Activated CD8-positive, alpha-beta T cell treated with anti-CD3 and anti-CD28 coated beads for 36 hours (primary cell): ENCODE measurements at regions not wholly inside any gene's neighbourhood (a gene's known extent, or its start where the extent isn't known, plus 50 kb on each side); places are given as distances from the start of the nearest gene placed in this dataset.

Experiments used
- ATAC-seq: fragments of 200-7000 bp; cut with Tn5 transposase; one replicate; pipeline ENCODE4 v1.10.0; 2021; ENCODE audit warnings: mild to moderate bottlenecking, moderate library complexity
- CTCF ChIA-PET: fragments of 350-600 bp; sonication (Branson Sonifier 250); formaldehyde crosslinking; loops from one replicate; lab custom pipeline; 2021; ENCODE audit warnings: antibody characterized with exemption; lab: Charles Lee
- POLR2A ChIA-PET: fragments of 350-600 bp; sonication (Branson Sonifier 250); formaldehyde crosslinking; loops from one replicate; lab custom pipeline; 2021; ENCODE audit warnings: antibody characterized with exemption; lab: Charles Lee
- DNase-seq: peaks from one replicate; pipeline ENCODE4 v3.0.0-alpha.2; 2020
- H3K27ac Mint-ChIP-seq: one replicate; pipeline ENCODE4 v1.8.0; 2021; ENCODE audit warnings: mild to moderate bottlenecking, mixed read lengths
- H3K27me3 Mint-ChIP-seq: one replicate; pipeline ENCODE4 v1.8.0; 2021; ENCODE audit warnings: mixed read lengths
- H3K36me3 Mint-ChIP-seq: one replicate; pipeline ENCODE4 v1.8.0; 2021; ENCODE audit warnings: low read depth, mixed read lengths
- H3K4me1 Mint-ChIP-seq: one replicate; pipeline ENCODE4 v1.8.0; 2021; ENCODE audit warnings: low read depth, mixed read lengths
- H3K4me3 Mint-ChIP-seq: one replicate; pipeline ENCODE4 v1.8.0; 2021; ENCODE audit warnings: mild to moderate bottlenecking, moderate library complexity, mixed read lengths
- H3K9me3 Mint-ChIP-seq: one replicate; pipeline ENCODE4 v1.8.0; 2021; ENCODE audit warnings: mixed read lengths
- intact Hi-C: fragments of 100-400 bp; cut with micrococcal nuclease; formaldehyde crosslinking; loops from one replicate; pipeline ENCODE4 v1.10.0; 2022
- TF ChIP-seq, protein P1 (sequence below): fragments of 200-600 bp; IDR thresholded peaks from one replicate; pipeline ENCODE4 v1.8.0; 2022; ENCODE audit warnings: antibody characterized with exemption, mild to moderate bottlenecking

DNA sequence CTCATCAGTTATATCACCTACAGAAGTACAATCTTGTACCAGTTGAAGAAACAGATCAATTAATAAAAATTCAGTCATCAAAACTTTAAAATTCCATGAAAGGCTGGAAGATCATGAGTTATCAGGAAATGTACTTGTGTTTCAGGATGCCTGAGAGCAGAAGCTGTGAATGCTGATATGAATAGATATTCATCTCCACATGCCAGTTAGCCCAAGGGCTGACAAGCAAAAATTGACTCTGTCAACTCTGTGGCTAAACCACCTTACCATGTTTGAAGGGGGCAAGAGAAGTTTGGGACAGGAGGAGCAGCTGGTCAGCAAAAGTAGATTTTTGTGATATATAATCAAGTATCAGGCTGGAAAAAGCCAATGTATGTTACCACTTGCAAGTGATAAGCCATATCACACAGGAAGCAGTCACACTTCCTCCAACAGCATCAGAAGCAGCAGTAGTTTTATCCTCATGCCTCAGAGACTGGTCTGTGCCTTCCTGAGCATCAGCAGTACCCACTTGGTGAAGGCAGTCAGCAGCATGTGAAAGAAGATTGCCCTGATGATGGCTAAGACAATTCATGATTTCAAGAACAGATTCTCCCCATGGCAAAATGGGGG, 328.2 kb upstream of the CNTNAP5 start:
- peaks cover 2% of the 10 kb centered on the region for H3K9me3 Mint-ChIP-seq
- H3K27ac Mint-ChIP-seq: no peak overlapping the region
- CTCF ChIA-PET: no interaction called here
- no peaks in the 10 kb centered on the region for H3K27me3 Mint-ChIP-seq
- no peak overlapping the region for H3K4me3 Mint-ChIP-seq
- POLR2A ChIA-PET: no interaction called here
- TF ChIP-seq, protein P1, sequence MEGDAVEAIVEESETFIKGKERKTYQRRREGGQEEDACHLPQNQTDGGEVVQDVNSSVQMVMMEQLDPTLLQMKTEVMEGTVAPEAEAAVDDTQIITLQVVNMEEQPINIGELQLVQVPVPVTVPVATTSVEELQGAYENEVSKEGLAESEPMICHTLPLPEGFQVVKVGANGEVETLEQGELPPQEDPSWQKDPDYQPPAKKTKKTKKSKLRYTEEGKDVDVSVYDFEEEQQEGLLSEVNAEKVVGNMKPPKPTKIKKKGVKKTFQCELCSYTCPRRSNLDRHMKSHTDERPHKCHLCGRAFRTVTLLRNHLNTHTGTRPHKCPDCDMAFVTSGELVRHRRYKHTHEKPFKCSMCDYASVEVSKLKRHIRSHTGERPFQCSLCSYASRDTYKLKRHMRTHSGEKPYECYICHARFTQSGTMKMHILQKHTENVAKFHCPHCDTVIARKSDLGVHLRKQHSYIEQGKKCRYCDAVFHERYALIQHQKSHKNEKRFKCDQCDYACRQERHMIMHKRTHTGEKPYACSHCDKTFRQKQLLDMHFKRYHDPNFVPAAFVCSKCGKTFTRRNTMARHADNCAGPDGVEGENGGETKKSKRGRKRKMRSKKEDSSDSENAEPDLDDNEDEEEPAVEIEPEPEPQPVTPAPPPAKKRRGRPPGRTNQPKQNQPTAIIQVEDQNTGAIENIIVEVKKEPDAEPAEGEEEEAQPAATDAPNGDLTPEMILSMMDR: no peak
- H3K4me1 Mint-ChIP-seq: no peaks in the 10 kb centered on the region
- intact Hi-C loops: no loop called here
- DNase-seq (no peak), ATAC-seq (no peak)
- H3K36me3 Mint-ChIP-seq: no peaks in the 10 kb centered on the region

DNA sequence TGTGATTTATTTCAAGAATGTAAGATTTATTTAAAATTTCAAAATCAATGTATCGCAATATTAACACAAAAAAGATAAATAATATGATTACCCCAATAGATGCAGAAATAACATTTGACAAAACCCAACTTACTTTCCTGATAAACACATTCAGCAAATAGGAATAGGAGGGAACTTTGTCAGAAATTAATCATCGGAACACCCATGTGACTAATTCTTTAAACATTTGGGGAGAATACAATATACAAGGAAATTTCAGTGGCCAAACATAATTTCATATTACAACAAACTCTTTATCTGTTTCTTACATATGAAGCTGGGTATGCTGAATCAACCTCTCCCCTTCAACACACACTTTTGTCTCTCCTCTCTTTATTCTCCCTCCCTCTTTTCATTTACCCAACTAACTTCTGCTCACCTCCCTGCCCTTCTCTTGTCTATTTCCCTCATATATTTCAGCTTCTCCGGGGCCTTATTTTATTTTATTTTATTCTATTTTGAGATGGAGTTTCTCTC, 309.6 kb upstream of the CNTNAP5 start:
- Mint-ChIP-seq H3K9me3 (peaks cover 9% of the 10 kb centered on the region), H3K4me3 (no peak overlapping the region), H3K36me3 (no peaks in the 10 kb centered on the region), H3K4me1 (no peaks in the 10 kb centered on the region), H3K27me3 (no peaks in the 10 kb centered on the region), H3K27ac (no peak overlapping the region)
- CTCF ChIA-PET: no interaction called here
- DNase-seq (no peak), ATAC-seq (no peak)
- POLR2A ChIA-PET: no interaction called here
- TF ChIP-seq, protein P1: no peak
- intact Hi-C loops: no loop called here

DNA sequence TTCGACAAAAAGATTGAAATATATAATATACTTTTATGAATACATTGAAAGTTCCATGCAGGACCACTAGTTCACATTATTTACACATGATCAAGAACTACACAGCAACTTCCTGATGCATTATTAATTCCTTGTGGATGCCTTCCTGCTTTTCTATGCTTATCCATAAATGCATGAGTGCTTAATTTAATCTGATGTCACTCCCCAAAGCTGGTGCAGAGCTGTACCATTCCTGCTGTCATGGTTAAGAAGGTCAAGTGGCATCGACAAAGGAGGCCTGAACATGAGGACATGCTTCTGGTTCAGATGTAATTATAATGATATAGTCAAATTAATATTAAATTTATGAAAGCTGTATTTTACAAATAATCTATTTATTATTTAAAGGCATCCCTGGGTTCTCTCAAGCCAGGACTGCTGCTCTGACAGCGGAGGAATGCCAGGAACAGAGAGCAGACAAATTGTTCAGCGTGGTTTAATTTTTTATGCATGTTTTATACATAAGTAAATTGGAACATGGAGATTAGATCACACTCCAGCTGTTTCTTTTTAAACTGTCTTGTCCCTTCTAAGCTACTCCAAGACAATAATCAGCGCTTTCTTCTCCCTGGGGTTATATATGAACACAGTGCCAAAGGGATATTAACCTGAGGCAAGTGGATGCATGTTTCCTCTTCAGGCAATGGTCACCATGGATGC, 307.3 kb upstream of the CNTNAP5 start:
- TF ChIP-seq, protein P1: no peak
- intact Hi-C loops: no loop called here
- H3K9me3 Mint-ChIP-seq: peaks cover 4% of the 10 kb centered on the region
- H3K4me3 Mint-ChIP-seq: no peak overlapping the region
- no peak overlapping the region for H3K27ac Mint-ChIP-seq
- DNase-seq (no peak), ATAC-seq (no peak)
- ChIA-PET POLR2A (no interaction called here), CTCF (no interaction called here)
- no peaks in the 10 kb centered on the region for H3K4me1 Mint-ChIP-seq
- no peaks in the 10 kb centered on the region for H3K27me3 Mint-ChIP-seq
- H3K36me3 Mint-ChIP-seq: no peaks in the 10 kb centered on the region

DNA sequence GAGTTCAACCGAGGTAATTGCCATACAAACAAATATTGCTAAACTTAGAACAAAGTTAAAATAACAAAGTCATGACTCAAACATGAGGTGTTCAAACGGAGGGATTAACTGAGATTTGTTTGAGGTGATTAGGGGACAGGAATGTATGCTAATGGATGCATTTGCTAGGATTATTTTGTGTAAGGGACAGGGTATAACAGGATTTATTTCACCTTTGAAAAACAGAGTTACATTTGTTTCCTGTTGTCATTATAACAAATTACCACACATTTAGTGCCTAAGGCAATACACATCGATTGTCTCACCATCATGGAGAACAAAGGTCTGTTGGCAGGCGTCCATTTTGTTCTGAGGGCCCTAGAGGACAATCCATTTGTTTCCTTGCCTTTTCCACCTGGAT, 304.3 kb upstream of the CNTNAP5 start:
- ChIA-PET CTCF (no interaction called here), POLR2A (no interaction called here)
- Mint-ChIP-seq H3K36me3 (no peaks in the 10 kb centered on the region), H3K27me3 (no peaks in the 10 kb centered on the region), H3K9me3 (peaks cover 4% of the 10 kb centered on the region), H3K4me3 (no peak overlapping the region), H3K4me1 (no peaks in the 10 kb centered on the region), H3K27ac (no peak overlapping the region)
- ATAC-seq (no peak), DNase-seq (no peak)
- intact Hi-C loops: no loop called here
- TF ChIP-seq, protein P1: no peak

- TF ChIP-seq, protein P1: no peak
- H3K9me3 Mint-ChIP-seq: no peaks in the 10 kb centered on the region
- no peaks in the 10 kb centered on the region for H3K4me1 Mint-ChIP-seq
- no peaks in the 10 kb centered on the region for H3K36me3 Mint-ChIP-seq
- CTCF ChIA-PET: no interaction called here
- POLR2A ChIA-PET: no interaction called here
- H3K27me3 Mint-ChIP-seq: no peaks in the 10 kb centered on the region
- ATAC-seq (no peak), DNase-seq (no peak)
- no peak overlapping the region for H3K4me3 Mint-ChIP-seq
- H3K27ac Mint-ChIP-seq: no peak overlapping the region
- intact Hi-C loops: no loop called here
These were observed 301.4 kb upstream of the CNTNAP5 start for GRCh38 chr2:123723706-123724105.
